ENCODE measurements at regions not wholly inside any gene's neighbourhood (a gene's known extent, or its start where the extent isn't known, plus 50 kb on each side); places are given as distances from the start of the nearest gene placed in this dataset.
"Not testable (repeated sequence)": the region's sequence is repeated elsewhere in the genome, so short reads cannot be mapped to it uniquely, and the experiment has no call there.

GRCh38 chr21:13923175-13923574 lies 287.6 kb downstream of the LIPI start:
- H3K27ac ChIP-seq = not testable (repeated sequence)

DNA sequence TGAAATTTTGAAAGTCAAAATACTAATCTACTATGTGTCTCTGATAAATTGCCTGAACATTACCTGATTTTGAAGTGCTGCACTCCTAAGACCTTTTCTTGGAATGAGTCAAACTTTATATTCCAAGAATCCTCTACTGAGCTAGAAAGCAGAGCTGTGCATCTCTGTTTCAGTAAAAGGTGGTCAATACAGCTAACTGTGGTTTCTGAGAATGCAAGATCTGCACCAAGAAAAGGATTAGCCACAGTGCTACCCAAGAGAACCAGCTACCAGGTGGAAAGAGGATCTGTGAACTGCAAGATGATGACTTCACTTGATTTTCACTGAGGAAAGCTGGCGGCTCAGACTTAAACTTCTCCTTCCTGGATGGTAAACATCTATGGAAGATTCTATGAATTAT lies 289.3 kb downstream of the LIPI start:
- H3K27ac ChIP-seq = not testable (repeated sequence)

GRCh38 chr21:13907385-13907784 lies 297.8 kb downstream of the POTED start:
- H3K27ac ChIP-seq = not testable (repeated sequence)

DNA sequence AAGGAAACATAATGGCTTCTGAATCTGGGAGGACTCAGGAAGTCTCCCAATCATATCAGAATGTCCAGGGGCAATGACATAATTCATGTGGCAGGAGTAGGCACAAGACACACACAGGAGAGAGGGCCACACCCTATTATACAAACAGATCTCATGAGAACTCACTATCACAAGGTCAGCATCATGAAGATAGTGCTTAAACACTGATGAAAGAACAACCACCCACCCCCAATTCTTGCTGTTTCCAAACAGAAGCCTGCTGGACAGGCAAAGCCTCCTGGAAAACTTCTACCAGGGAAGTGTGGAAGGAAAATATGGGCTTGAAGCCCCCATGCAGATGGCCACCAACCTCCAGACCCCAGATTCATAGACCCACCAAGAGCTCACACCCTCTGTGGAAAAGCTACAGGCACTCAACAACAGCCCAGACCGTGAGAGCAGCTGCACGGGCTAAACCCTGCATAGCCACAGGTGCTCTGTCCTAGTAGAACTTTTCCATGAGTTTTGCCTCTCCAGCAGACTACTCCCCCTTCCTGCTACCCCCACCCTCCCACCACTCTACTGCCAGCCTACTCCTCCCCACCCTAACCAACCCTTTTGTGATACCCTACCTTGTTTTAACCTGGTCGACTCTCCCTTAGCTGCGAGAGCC lies 287.1 kb downstream of the POTED start:
- not testable (repeated sequence) for H3K27ac ChIP-seq

DNA sequence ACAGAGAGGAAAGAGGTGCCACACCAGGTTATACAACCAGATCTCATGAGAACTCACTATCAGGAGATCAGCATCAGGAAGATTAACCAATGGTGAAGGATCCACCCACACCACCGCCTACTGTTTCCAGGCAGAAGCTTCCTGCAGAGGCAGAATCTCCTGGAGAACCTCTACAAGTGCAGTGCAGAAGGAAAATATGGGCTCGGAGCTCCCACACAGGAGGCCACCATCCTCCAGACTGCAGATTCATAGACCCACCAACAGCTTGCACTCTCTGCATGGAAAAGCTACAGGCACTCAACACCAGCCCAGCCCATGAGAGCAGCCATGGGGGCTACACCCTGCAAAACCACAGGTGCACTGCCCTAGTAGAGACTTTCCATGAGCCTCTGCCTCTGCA lies 284.0 kb downstream of the POTED start:
- not testable (repeated sequence) for H3K27ac ChIP-seq

DNA sequence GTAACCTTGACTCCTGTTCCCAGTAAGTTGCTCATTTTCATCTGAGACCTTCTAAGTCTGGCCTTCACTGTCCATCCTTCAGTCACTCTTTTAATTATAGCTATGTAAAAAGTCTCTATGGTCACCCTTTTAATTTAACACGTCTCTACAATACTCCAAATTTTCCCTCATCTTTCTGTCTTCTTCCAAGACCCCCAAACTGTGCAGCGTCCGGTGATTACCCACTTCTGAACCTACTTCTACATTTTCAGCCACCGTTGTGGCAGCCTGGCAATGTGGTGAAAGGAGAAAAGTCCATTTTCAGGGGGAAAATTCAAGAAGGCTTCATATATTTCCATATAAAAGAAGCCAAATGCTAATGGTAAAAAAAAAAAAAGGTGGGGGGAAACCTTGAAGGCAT lies 283.4 kb downstream of the POTED start:
- H3K27ac ChIP-seq = not testable (repeated sequence)

- not testable (repeated sequence) for H3K27ac ChIP-seq
Observed at GRCh38 chr21:13892146-13892751, 282.7 kb downstream of the POTED start.

- H3K27ac ChIP-seq = not testable (repeated sequence)
Observed at GRCh38 chr21:13889176-13889575, 279.6 kb downstream of the POTED start.

DNA sequence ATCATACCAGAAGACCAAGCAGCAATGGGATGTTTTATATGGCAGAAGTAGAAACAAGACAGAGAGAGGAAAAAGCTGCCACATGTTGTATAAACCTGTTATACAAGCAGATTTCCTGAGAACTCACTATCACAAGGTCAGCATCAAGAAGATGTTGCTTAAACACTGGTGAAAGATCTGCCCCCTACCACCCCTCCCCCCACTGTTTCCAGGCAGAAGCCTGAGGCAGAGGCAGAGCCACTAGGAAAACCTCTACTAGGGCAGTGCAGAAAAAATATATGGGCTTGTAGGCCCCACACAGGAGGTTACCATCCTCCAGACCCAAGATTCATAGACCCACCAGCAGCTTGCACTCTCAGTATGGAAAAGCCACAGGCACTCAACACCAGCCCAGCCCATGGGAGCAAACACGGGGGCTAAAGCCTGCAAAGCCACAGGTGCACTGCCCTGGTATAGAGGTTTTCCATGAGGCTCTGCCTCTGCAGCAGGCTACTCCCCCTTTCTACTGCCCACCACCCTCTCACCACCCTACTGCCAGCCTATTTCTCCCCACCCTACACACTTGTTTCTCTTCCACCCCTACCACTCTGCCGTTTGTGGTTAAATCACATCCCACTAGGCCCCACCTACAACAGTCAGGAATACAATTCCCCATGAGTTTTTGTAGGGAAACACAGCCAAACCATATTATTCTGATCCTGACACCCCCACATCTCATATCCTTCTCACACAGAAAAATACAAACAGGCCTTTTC lies 274.2 kb downstream of the POTED start:
- H3K27ac ChIP-seq = not testable (repeated sequence)

- not testable (repeated sequence) for H3K27ac ChIP-seq
Observed at GRCh38 chr21:13877503-13877902, 267.9 kb downstream of the POTED start.

DNA sequence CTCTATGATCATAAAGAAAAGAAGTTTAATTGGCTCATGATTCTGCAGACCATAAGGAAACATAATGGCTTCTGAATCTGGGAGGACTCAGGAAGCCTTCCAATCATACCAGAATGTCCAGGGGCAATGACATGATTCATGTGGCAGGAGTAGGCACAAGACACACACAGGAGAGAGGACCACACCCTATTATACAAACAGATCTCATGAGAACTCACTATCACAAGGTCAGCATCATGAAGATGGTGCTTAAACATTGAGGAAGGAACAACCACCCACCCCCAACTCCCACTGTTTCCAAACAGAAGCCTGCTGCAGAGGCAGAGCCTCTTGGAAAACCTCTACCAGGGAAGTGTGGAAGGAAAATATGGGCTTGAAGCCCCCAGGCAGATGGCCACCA lies 267.4 kb downstream of the POTED start:
- H3K27ac ChIP-seq = not testable (repeated sequence)

DNA sequence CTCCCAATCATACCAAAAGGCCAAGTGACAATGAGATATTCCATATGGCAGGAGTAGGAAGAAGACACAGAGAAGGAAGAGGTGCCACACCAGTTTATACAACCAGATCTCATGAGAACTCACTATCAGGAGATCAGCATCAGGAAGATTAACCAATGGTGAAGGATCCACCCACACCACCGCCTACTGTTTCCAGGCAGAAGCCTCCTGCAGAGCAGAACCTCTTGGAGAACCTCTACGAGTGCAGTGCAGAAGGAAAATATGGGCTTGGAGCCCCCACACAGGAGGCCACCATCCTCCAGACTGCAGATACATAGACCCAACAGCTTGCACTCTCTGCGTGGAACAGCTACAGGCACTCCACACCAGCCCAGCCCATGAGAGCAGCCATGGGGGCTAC lies 264.4 kb downstream of the POTED start:
- not testable (repeated sequence) for H3K27ac ChIP-seq

GRCh38 chr21:13854638-13855037 lies 245.1 kb downstream of the POTED start:
- no peak overlapping the region for H3K27ac ChIP-seq
- TF ChIP-seq, protein P1, sequence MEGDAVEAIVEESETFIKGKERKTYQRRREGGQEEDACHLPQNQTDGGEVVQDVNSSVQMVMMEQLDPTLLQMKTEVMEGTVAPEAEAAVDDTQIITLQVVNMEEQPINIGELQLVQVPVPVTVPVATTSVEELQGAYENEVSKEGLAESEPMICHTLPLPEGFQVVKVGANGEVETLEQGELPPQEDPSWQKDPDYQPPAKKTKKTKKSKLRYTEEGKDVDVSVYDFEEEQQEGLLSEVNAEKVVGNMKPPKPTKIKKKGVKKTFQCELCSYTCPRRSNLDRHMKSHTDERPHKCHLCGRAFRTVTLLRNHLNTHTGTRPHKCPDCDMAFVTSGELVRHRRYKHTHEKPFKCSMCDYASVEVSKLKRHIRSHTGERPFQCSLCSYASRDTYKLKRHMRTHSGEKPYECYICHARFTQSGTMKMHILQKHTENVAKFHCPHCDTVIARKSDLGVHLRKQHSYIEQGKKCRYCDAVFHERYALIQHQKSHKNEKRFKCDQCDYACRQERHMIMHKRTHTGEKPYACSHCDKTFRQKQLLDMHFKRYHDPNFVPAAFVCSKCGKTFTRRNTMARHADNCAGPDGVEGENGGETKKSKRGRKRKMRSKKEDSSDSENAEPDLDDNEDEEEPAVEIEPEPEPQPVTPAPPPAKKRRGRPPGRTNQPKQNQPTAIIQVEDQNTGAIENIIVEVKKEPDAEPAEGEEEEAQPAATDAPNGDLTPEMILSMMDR (conservative IDR thresholded peaks at IDR 0.05) = no peak

GRCh38 chr21:13850808-13851207 lies 241.2 kb downstream of the POTED start:
- H3K27ac ChIP-seq = not testable (repeated sequence)

DNA sequence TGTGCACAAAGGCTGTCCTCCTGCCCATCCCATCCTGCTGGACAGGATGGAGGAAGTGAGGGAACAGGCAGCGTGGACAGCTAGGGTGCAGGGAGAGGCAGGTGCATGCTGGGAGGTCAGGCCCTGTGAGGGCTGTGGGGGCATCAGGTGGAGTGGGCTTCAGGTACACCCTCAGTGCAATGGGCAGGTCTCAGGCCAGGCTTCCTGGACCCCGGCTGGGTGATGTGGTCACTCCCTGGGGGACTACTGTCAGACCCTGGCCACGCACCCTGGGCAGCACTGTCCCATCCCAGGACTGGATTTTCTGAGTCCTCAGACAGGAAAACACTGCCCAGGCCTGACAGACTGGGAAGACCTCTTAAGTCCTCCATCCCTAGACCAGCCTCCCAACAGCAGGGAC lies 239.9 kb downstream of the POTED start:
- H3K27ac ChIP-seq = not testable (repeated sequence)

GRCh38 chr21:13846718-13847117 lies 237.1 kb downstream of the POTED start:
- H3K27ac ChIP-seq = not testable (repeated sequence)

DNA sequence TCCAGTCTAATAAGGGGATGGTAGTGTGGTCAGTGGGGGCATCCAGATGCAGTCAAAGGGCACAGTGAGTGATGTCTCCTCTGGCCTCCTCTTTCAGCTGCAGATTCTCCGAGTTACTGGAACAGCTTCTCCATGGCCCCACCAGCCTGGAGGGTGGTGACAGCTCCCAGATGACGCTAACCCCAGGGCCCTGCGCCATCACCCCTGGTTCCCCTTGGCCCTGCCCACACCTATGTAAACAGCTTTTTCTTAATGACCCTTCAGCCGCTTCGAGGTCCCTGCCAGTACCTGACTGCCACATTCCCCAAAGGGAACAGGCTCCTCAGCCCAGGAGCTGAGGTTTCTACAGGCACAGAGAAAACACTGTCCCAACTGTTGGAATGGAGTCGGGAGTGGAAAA lies 235.0 kb downstream of the POTED start:
- H3K27ac ChIP-seq = not testable (repeated sequence)

DNA sequence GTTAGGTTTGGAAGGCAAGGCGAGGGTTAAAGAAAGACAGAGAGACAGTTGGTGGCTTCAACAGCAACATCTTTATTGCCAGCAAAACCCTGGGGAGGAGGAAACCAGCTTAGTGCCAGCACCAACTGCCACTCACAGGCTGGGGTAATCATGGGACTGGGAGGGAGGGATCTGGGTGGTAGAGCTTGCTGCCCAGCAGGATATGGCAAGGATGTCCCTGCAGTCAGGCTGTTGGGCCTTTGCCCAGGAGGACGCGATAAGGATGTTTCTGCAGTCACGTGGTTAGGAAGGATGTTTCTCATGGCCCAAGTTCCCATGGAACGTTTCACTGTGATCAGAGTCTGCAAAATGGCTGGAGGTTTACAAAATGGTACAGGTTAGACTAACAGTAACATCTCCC lies 233.5 kb downstream of the POTED start:
- not testable (repeated sequence) for H3K27ac ChIP-seq

GRCh38 chr21:13827666-13828065 lies 218.1 kb downstream of the POTED start:
- not testable (repeated sequence) for H3K27ac ChIP-seq
